ENCODE measurements at regions not wholly inside any gene's neighbourhood (a gene's known extent, or its start where the extent isn't known, plus 50 kb on each side); places are given as distances from the start of the nearest gene placed in this dataset.
A peak's percentile ranks its signal among the peaks of the same experiment; 100 is the strongest.

- Histone ChIP-seq H3K36me3 (no peaks in the 10 kb centered on the region), H3K4me1 (no peaks in the 10 kb centered on the region), H3K4me3 (no peak overlapping the region), H3K27me3 (no peaks in the 10 kb centered on the region), H3K27ac (no peak overlapping the region), H3K9me3 (no peaks in the 10 kb centered on the region)
- TF ChIP-seq POLR2A (IDR thresholded peaks at IDR 0.05) (no peak), POLR2AphosphoS5 (IDR thresholded peaks at IDR 0.05) (no peak), CTCF (IDR thresholded peaks at IDR 0.05) (no peak), EP300 (IDR thresholded peaks at IDR 0.05) (no peak)
- DNase-seq (peak in 1 of 2 donors; percentile 10), ATAC-seq (ENCODE audit: low FRiP score in 2 of 2) (no peak)
- 88 to 89% methylated on average over 12 of the region's 12 CpGs for whole genome bisulfite sequencing, 2 donors
These were observed 67.9 kb upstream of the ALKAL2 start for GRCh38 chr2:355773-356172.

- DNase-seq (no peak), ATAC-seq (ENCODE audit: low FRiP score in 2 of 2) (no peak)
- Histone ChIP-seq H3K36me3 (no peaks in the 10 kb centered on the region), H3K4me3 (no peak overlapping the region), H3K27ac (no peak overlapping the region), H3K4me1 (no peaks in the 10 kb centered on the region), H3K27me3 (no peaks in the 10 kb centered on the region), H3K9me3 (no peaks in the 10 kb centered on the region)
- 75 to 81% methylated on average over 3 of the region's 3 CpGs for WGBS, 2 donors
- no peak for TF ChIP-seq POLR2A (IDR thresholded peaks at IDR 0.05)
- TF ChIP-seq POLR2AphosphoS5 (IDR thresholded peaks at IDR 0.05), result no peak
- TF ChIP-seq CTCF (IDR thresholded peaks at IDR 0.05), result no peak
- TF ChIP-seq EP300 (IDR thresholded peaks at IDR 0.05), result no peak
These were observed 64.8 kb upstream of the ALKAL2 start for GRCh38 chr2:352696-353095.

- no peaks in the 10 kb centered on the region for H3K27me3 ChIP-seq
- no peaks in the 10 kb centered on the region for H3K4me1 ChIP-seq
- 79 to 89% methylated on average over 3 of the region's 3 CpGs for WGBS, 2 donors
- H3K9me3 ChIP-seq, result no peaks in the 10 kb centered on the region
- TF ChIP-seq POLR2A (IDR thresholded peaks at IDR 0.05) (no peak), EP300 (IDR thresholded peaks at IDR 0.05) (no peak), POLR2AphosphoS5 (IDR thresholded peaks at IDR 0.05) (no peak), CTCF (IDR thresholded peaks at IDR 0.05) (no peak)
- ATAC-seq (ENCODE audit: low FRiP score in 2 of 2) (no peak), DNase-seq (no peak)
- no peaks in the 10 kb centered on the region for H3K36me3 ChIP-seq
- no peak overlapping the region for H3K27ac ChIP-seq
- H3K4me3 ChIP-seq, result no peak overlapping the region
These were observed 61.5 kb upstream of the ALKAL2 start for GRCh38 chr2:349390-349789.

GRCh38 chr2:348361-348916, 60.5 kb upstream of the ALKAL2 start:
- Histone ChIP-seq H3K27me3 (no peaks in the 10 kb centered on the region), H3K4me1 (no peaks in the 10 kb centered on the region), H3K27ac (no peak overlapping the region), H3K9me3 (no peaks in the 10 kb centered on the region), H3K36me3 (no peaks in the 10 kb centered on the region), H3K4me3 (no peak overlapping the region)
- no peak for ATAC-seq (ENCODE audit: low FRiP score in 2 of 2)
- TF ChIP-seq EP300 (IDR thresholded peaks at IDR 0.05) (no peak), CTCF (IDR thresholded peaks at IDR 0.05) (no peak), POLR2A (IDR thresholded peaks at IDR 0.05) (no peak), POLR2AphosphoS5 (IDR thresholded peaks at IDR 0.05) (no peak)
- 43 to 48% methylated on average over 8 of the region's 8 CpGs for WGBS, 2 donors
- no peak for DNase-seq

GRCh38 chr2:344811-345210, 56.9 kb upstream of the ALKAL2 start:
- 70 to 76% methylated on average over 4 of the region's 4 CpGs for WGBS, 2 donors

More at GRCh38 chr2:344811-345210, 56.9 kb upstream of the ALKAL2 start:
- TF ChIP-seq POLR2A (IDR thresholded peaks at IDR 0.05) (no peak), EP300 (IDR thresholded peaks at IDR 0.05) (no peak), POLR2AphosphoS5 (IDR thresholded peaks at IDR 0.05) (no peak), CTCF (IDR thresholded peaks at IDR 0.05) (no peak)
- H3K9me3 ChIP-seq, result no peaks in the 10 kb centered on the region
- no peaks in the 10 kb centered on the region for H3K36me3 ChIP-seq
- no peak for DNase-seq
- no peaks in the 10 kb centered on the region for H3K27me3 ChIP-seq
- no peak overlapping the region for H3K27ac ChIP-seq
- ATAC-seq (ENCODE audit: low FRiP score in 2 of 2), result no peak
- no peak overlapping the region for H3K4me3 ChIP-seq
- H3K4me1 ChIP-seq, result no peaks in the 10 kb centered on the region

Data from upper lobe of left lung (tissue), 6 donors.